Superior temporal gyrus (tissue), 1 donor: ENCODE measurements at regions not wholly inside any gene's neighbourhood (a gene's known extent, or its start where the extent isn't known, plus 50 kb on each side); places are given as distances from the start of the nearest gene placed in this dataset.
"Not testable (repeated sequence)": the region's sequence is repeated elsewhere in the genome, so short reads cannot be mapped to it uniquely, and the experiment has no call there.

ENCODE experiments used
- DNase-seq: peaks from one replicate; pipeline ENCODE4 v3.0.0-alpha.2; 2016; ENCODE audit errors: extremely low spot score

DNA sequence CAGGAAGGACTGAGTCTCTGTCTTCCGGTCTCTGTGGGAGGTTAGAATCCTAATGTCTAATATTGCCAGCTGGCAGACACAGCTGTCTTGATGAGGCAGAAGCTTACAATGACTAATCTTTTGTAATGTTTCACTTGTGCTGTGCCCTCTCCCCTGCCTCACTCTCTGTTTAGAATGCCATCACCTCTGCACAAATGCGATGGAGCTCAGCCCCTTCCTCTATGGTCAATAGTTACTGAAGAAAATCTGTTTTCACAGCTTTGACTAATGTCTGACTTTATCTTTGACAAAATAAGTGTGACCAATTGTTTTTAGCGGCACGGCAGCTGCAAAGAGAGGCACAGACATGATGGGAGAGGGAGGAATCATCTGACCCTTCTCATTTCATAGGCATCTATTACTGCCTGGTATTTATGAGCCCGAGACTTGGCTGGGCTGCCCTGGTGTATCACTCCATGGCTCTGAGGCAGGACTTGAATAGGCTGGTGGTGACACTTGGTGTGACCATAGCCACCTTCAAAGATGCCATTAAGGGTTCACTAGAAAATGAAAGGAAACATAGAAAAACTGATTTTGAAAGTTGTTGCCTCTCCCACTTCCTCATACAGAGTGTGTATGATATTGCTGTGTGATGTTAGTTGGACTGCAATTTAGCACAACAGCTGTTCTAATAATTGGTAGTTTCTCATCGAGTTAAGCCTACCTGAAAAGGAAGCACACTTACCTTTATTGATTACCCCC, 163.2 kb upstream of the NBPF11 start:
- DNase-seq, result no peak

DNA sequence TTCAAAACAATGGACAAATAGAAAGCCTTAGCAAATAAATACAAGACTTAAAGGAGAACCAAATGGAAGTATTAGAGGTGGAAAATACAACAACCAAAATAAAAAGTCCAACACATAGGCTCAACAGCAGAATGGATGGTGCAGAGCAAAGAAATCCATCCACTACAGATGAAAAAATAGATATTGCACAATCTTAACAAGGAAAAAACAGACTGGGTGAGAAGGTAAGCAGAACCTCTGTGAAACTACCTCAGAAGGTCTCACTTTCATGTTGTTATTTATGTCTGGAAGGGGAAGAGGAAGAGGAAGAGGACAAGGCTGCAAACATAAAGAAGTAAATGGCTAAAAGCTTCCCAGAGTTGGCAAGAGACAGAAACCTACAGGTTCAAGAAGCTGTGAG, 158.7 kb upstream of the NBPF11 start:
- DNase-seq, result no peak

- DNase-seq, result no peak
These were observed 157.9 kb upstream of the NBPF11 start for GRCh38 chr1:148309940-148310500.

GRCh38 chr1:148308832-148309458, 156.9 kb upstream of the NBPF11 start:
- no peak for DNase-seq

DNA sequence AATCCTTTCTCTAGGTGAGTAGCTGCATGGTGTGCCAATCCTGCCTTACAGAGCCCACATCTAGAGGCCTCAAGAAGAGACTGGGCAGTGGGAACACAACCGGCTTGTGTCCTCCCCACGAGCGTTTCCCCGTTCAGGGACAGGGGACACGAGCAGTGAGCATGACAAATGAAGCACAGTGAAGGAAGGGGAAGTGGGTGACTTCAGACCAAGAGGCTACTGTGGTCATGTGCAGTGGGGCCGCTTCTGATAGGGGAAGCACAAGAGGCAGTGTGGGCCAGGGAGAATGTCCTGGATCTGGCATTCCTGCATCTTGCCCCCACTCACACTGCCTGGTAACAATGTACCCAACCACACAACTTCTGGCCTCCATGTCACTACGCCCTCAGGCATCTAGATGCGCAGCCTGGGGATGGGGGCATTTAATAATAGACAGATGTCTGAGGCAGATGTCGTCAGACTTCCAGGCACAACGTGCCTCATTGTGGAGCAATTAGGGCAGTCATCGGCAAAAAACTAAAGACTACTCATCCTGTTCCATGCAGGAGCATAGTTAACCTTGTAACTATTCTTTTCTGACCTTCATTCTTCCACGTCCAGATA, 155.6 kb upstream of the NBPF11 start:
- no peak for DNase-seq

DNA sequence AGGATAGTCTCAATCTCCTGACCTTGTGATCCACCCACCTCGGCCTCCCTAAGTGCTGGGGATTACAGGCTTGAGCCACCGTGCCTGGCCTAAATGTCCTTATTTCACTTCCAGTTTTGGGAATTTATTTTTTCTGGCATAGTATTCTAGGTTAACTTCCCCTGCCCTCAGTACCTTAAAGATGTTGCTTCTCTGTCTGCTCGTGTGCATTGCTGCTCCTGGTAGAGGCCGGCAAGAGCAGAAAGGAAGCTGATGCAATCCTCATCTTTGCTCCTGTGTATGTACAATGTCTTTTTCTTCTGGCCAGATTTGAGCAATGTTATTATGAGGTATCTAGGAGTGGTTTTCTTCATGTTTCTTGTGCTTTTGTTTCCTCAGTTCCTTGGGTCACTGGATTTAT, 152.9 kb upstream of the NBPF11 start:
- not testable (repeated sequence) for DNase-seq

DNA sequence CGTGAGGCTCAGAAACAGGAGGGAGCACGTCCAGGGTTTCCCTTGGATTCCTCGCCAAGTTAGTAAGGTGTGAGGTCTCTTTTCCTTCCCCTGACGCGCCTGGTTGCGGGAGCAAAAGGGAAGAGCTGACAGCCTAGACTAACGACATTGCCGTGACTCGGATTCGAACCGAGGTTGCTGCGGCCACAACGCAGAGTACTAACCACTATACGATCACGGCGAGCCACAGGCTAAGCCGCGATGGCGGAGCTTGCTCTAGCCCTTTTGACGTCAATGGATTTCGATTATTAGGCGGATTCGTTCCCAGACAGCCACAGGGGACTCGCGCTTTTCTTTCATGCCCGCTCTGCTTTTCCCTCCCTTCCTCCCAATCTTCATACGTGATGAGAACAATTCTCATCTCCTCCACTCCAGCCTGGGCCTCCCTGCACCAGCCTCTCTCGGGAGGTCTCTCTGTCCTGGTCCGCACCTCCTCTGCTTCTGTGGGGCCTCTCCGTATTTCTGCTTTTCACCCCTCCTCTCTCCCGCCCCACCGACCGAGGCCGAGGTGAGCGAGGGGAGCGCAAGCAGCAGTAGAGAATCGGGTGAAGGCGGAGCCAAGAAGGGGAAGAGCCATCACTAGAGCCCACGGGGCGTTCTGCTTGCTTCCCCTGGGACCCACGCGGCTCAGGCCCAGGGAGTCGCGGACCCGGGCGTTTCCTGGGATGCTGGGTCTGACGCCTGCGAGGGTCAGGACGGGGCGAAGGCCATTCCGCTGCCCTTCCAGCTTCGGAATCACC, 150.7 kb upstream of the NBPF11 start:
- DNase-seq, result not testable (repeated sequence)

GRCh38 chr1:148297852-148298251, 145.8 kb upstream of the NBPF11 start:
- DNase-seq, result not testable (repeated sequence)

DNA sequence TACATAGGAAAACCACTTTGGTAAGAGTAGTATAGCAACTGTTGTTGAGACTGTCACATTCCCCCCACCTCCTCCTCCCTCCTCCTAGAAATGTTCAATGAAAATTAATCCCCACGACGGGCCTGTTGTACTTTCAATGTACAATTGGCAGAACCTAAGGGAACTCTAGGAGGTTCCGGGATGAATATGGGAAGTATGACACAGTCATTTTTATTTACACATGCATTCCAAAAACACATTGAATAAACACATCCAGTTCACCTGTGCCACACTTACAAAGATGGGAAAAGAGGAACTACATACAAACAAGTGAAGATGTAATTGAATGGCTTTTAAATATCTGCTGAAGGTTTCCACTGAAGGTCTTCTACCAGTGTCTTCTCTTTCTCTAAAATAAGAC, 144.4 kb upstream of the NBPF11 start:
- no peak for DNase-seq

- DNase-seq, result no peak
These were observed 142.2 kb upstream of the NBPF11 start for GRCh38 chr1:148294116-148294807.

DNA sequence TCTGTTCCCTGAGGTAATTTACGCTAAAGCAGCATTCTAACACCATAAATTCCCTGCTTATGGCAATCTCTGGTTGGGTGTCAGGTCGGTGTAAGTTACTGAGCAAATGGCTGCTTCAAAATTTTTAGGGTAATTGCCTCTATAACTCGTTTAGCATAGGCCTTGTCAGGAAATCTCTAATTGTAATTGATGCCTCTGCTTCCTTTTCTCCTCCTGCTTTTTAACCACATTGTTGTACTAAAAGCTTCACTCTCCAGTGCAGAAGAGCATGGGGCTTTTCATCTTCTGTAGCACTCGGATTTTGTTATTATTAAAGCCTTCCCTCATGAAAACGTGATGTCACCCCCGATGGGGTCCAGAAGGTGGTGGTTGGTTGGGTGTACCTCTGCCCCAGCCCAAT, 141.6 kb upstream of the NBPF11 start:
- no peak for DNase-seq

GRCh38 chr1:148292915-148293314, 140.8 kb upstream of the NBPF11 start:
- no peak for DNase-seq

DNA sequence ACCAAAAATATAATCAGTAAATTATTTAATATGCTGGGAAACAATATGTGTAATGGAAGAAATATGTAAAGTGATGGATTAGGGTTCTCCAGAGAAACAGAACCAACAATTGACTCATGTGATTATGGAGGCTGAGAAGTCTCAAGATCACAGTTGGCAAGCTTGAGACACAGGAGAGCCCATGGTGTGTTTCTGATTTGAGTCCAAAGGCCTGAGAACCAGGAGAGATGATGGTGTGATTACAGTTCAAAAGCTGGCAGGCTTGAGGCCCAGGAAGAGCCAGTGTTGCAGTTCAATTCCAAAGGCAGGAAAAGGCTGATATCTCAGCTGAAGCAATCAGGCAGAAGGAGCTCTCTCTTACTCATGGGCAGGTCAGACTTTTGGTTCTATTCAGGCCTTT, 138.8 kb upstream of the NBPF11 start:
- no peak for DNase-seq

GRCh38 chr1:148289647-148290046, 137.6 kb upstream of the NBPF11 start:
- DNase-seq, result no peak

GRCh38 chr1:148285946-148286345, 133.9 kb upstream of the NBPF11 start:
- not testable (repeated sequence) for DNase-seq

- not testable (repeated sequence) for DNase-seq
These were observed 128.9 kb upstream of the NBPF11 start for GRCh38 chr1:148280831-148281572.

DNA sequence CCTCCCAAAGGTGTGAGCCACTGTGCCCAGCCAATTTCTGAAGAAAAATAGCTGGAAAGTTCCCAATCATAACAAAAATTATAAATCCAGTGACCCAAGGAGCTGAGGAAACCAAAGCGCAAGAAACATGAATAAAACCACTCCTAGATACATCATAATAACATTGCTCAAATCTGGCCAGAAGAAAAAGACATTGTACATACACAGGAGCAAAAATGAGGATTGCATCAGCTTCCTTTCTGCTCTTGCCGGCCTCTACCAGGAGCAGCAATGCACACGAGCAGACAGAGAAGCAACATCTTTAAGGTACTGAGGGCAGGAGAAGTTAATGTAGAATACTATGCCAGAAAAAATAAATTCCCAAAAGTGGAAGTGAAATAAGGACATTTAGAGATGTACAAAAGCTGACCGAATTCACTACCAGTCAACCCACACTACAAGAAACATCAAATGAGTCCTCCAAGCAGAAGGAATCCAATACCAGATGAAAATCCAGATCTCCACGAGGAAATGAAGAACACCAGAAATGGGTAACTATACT, 127.0 kb upstream of the NBPF11 start:
- DNase-seq, result not testable (repeated sequence)

DNA sequence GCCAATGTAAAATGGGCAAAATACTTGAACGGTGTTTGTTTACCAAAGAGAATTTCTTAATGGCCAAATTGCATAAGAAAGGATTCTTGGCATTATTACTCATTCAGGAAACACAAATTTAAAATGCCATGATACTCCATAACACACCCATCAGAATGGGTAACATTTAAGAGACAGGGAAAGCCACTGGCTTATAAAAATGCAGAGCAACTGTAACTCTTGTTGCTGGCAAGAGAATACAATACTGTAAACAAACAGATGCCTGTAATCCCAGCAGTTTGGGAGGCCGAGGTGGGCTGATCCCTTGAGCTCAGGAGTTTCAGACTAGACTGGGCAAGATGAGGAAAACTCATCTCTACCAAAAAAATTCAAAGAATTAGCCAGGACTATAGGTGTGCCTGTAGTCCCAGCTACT, 125.8 kb upstream of the NBPF11 start:
- not testable (repeated sequence) for DNase-seq

DNA sequence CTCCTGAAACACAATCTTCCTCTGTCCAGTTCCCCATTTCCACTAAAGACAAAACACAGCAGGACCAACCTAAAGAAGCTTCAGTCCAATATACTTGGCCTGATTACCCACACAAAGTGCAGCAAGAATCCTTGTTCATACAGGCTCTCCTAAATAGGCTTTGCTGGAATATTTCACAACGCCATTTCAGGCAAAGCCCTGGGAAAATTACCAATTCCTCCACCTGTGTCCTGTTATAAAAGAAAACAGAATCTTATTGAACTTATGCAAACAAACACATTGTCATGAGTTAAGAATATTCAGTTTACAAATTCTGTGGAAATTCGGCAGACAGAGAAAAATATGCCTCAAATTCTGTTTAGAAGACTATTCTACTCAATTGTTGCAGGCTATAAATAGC, 115.0 kb upstream of the NBPF11 start:
- not testable (repeated sequence) for DNase-seq
